DLD1 (cell line): ENCODE measurements at regions not wholly inside any gene's neighbourhood (a gene's known extent, or its start where the extent isn't known, plus 50 kb on each side); places are given as distances from the start of the nearest gene placed in this dataset.
"Not testable (repeated sequence)": the region's sequence is repeated elsewhere in the genome, so short reads cannot be mapped to it uniquely, and the experiment has no call there.

Experiments
- in situ Hi-C: cut with HindIII; loops from 2 replicates; pipeline ENCODE4 v1.10.0; 2017; ENCODE audit warnings: low sequenced_read_pairs

- in situ Hi-C loops = no loop called here
Measured at GRCh38 chr2:238774980-238775509, 72.8 kb upstream of the TWIST2 start.

DNA sequence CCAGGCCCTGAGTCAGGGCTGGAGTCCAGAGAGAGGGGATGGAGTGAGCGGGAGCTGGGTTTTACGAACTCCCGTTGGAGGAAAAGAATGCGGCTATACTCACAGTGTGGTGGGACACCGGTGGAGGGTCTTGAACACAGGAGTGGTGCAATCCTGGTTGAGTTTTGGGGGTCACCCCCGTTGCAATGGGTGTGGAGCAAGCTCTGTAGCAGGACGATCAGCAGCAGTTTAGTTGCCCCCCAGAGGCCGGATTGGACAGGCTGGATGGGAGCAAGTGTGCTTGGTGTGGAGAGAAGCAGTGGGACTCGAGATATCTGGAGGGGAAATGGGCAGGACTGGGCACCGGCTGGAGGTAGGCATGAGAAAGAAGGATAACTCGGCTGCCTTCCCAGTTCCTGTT lies 72.3 kb upstream of the TWIST2 start:
- in situ Hi-C loops = no loop called here

DNA sequence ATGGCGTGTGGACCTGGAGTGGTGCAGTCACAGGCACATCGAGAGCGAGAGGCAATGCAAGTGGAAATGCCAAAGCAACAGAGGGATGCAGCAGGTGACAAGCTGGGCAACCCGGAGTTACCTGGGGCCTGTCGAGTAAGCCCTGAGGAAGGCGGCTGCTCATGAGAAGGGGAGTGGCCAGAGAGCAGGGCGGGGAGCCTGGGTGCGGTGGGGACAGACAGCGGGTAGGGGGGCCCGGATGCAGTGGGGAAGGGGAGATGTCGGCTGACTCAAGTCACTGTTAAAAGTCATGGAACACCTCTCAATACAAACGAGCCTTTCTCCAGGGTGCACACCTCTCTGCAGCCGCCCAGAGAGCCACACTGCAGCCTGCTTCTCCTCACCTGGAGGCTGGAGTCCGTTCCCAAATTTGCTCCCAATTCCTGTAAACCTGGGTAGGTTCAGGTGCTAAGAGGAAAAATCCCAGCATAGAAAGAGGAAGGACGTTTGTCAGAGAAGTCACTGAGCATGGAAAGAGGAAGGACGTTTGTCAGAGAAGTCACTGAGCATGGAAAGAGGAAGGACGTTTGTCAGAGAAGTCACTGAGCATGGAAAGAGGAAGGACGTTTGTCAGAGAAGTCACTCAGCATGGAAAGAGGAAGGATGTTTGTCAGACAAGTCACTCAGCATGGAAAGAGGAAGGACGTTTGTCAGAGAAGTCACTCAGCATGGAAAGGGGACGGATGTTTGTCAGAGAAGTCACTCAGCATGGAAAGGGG lies 71.7 kb upstream of the TWIST2 start:
- in situ Hi-C loops = no loop called here

DNA sequence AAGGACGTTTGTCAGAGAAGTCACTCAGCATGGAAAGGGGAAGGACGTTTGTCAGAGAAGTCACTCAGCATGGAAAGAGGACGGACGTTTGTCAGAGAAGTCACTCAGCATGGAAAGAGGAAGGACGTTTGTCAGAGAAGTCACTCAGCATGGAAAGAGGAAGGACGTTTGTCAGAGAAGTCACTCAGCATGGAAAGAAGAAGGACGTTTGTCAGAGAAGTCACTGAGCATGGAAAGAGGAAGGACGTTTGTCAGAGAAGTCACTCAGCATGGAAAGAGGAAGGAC lies 71.2 kb upstream of the TWIST2 start:
- in situ Hi-C loops = not testable (repeated sequence)

DNA sequence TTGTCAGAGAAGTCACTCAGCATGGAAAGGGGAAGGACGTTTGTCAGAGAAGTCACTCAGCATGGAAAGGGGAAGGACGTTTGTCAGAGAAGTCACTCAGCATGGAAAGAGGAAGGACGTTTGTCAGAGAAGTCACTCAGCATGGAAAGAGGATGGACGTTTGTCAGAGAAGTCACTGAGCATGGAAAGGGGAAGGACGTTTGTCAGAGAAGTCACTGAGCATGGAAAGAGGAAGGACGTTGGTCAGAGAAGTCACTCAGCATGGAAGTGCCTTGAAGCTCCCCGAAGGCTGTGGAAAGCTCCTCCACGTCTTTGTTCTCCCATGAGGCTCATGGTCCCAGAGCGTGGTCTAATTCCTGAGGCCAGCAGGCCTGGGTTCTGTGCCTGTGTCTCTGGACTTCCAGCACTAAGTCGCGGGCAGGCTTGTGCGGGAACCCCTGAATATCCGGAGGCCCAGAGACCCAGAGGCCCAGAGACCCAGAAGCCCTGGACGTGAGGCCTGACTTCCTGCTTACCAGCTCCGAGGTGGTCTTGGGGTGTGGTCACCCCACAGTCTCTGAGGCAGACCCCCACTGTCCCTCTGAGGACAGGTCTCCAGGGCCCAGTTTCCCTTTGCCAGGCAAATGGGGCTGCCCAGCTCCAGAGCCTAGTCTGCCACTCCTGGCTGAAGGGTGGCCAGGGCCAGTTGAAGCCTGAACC lies 70.4 kb upstream of the TWIST2 start:
- in situ Hi-C loops = no loop called here

- in situ Hi-C loops = no loop called here
Measured at GRCh38 chr2:238784671-238785527, 63.0 kb upstream of the TWIST2 start.

DNA sequence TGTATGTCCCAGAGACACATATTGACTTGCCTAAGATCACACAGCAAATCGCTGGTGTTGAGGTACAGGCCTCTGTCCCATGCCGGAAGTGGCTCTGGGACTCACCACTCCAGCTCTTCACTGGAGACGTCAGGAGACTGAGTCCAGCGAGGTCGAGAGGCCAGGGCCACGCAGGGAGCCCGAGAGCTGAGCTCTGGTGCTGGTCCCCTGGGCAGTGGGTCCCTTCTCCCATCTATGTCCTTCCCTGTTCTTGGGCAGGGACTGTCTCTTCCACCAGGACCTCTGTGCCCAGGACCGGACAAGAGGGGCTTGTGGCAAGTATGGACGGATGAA lies 62.4 kb upstream of the TWIST2 start:
- in situ Hi-C loops = no loop called here

DNA sequence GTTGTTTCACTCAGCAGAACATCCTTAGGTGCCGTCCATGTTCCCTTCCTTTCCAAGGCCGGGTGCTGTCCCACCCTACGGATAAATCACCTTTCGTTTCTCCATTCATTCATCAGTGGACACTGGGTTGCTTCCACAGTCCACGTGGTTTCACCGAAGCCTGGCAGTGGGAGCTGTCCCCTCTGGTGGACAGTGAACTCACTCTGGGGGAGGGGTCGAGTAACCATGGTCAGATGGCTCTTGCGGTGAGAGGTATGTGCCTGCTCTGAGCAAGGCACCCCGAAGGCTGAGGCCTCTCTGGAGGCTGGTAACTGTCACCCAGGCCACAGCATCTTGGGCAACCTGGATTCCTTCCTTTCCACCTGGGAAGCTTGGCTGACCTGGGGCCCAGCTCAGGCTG lies 61.5 kb upstream of the TWIST2 start:
- in situ Hi-C loops = no loop called here

DNA sequence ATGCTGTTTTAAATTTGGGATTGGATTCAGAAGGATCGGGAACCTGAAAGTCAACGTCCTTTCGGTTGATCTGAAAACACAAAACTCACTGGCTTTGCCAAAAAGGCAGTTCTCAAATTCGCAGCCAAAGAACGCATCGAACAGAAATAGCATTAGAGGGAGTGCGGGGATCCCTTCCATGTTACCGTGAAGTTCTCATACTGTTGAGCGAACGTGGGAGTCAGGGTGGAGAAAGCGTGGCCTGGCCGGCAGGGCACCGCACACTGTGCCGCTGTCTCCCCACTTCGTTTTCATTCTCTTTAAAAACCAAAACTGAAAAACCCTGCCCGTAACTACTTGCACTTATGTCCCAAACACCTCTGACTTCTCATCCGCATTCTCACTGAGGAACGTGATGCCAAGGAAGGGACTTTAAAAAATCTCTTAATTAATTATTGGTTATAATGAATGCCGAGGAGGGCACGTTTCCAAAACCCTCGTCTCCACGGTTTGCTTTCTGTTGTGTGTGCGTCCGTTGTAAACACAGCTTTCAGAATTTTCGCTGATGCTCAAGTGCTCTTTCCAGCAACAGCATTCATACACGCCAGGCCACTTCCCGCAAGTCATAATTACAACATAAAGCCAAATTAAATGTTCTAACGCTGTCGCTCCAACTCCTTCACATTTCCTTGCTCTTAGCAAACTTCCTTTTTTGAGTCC lies 60.9 kb upstream of the TWIST2 start:
- in situ Hi-C loops = no loop called here

DNA sequence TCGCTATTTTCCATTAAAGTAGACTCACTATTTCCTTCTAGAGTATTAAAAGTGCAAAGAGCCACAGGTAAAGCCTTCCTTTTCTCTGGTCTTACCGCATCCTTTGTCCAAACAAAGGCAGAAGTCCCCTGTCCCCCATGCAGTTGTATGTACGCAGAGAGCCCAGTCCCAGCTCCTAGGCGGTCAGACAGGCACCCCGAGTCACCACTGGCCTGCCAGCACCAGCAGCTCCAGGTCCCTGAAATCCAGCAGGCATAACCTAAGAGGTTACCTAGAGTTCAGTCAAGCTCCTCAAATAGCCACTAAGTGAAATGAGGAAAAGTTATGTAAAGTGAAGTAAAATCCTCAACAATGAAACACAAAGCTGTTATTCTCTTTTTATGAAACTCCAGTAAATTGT lies 60.4 kb upstream of the TWIST2 start:
- in situ Hi-C loops = no loop called here

DNA sequence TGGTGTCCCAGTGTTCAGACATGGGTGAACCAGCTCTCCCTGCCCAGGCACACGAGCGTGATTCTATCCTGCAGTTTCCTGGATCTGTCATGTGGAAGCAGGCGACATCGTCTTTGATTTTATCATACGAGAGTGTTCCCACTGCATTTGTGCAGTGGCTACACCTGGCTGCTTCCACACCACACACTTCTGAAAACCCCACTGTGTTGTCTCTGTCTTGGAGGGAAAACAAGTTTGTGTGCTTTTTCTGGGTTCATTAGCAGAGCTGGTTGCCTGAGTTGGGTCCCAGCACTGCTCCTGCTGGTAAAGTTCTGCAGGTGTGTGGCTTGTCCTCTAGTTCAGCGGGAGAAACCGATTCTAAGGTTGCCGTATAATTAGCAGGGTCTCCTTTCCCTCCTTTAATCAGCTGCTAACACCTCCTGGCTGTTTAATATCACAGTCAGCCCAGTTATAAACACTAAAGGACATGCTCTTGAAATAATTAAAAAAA lies 58.5 kb upstream of the TWIST2 start:
- in situ Hi-C loops = no loop called here

- in situ Hi-C loops = no loop called here
Measured at GRCh38 chr2:238790126-238790832, 57.6 kb upstream of the TWIST2 start.

- in situ Hi-C loops = no loop called here
Measured at GRCh38 chr2:238790833-238791230, 57.1 kb upstream of the TWIST2 start.

DNA sequence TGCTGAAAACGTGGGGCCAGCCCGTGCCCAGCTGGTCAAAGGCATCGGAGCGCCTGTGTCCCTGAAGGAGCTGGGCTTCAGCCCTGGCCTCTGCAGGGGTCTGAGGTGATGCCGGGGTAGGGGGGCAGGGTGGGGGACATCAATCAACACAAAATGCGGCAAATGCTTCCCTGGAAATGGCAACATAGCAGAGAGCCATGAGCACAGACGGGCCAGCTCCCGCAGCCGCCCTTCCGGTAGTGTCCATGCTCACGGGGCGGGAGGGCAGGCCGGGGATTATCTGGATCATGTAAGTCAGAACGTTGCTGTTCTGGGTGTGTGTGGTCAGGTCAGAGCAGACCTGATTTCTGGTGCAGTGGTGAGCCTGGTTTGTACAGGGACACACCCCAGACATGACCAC lies 56.5 kb upstream of the TWIST2 start:
- in situ Hi-C loops = no loop called here

DNA sequence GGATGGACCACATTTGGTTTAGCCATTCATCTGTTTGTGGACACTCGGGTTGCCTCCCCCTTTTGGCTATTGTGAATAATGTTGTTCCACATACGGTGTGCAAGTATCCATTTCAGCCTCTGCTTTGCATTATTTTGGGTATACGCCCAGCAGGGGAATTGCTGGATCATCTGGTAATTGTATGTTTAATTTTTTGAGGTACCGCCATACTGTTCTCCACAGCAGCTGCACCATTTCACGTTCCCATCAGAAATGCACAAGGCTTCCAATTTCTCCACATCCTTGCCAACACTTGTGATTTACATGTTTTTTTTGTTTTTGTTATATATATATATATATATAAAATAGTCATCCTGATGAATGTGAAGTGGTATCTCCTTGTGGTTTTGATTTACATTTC lies 54.6 kb upstream of the TWIST2 start:
- in situ Hi-C loops = no loop called here

- in situ Hi-C loops = no loop called here
Measured at GRCh38 chr2:238793801-238794449, 54.0 kb upstream of the TWIST2 start.

DNA sequence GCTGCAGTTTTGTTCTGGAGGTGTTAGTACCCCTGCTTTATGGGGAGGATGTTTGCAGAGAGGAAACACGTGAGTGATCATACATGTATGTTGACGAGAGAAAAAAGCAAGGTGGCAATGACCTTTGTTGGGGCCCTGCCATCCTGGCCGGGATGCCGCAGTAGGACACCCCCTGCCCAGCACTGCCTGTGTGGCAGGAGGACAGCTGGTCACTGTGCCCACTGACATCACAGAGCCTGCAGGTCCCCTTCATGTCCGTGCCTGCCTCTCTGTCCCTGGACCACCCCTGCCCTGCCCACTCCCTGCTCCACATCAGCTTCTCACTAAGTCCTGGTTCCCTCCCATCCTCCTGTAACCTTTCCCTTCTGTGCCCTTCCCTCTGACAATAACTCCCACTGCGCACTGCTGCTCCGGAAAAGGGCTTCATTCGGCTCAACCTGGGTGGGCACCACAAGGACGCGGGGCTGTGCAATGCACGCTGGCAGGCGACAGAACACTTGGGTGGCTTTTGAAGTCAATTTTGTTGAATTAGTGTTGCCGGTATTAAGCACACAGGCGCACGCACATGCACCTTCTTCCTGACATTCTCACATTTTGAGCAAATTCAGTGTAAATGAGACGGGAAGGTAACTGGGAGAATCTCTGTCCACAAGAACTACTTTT lies 51.5 kb upstream of the TWIST2 start:
- in situ Hi-C loops = no loop called here

DNA sequence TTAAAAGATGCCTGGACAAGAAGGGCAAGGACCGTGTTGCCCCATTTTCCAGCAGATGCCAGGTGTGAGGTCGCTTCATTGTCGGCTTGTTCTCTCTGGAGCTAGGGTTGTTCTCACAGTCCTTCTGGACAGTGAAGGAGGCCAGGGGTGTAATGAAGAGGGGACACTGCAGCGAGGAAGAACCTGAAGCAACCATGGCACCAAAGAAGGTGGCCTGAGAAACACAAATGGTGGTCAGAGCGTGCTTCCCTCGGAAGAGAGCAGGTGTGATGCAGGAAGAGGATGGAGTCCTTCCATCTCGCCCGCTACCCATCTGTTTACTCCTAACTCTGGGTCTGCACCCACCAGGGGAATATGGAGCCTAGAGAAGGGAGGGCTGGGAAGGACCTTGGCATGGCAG lies 50.3 kb upstream of the TWIST2 start:
- in situ Hi-C loops = no loop called here
